ENCODE measurements at regions not wholly inside any gene's neighbourhood (a gene's known extent, or its start where the extent isn't known, plus 50 kb on each side); places are given as distances from the start of the nearest gene placed in this dataset.

GRCh38 chr1:113007706-113008364 is 51.8 kb upstream of the SLC16A1 start:
- H3K27ac ChIP-seq (ENCODE audit: insufficient read depth, low read length), result no peak overlapping the region
- H3K4ac ChIP-seq (ENCODE audit: low read depth, low read length), result no peak overlapping the region
- no peaks in the 10 kb centered on the region for H4K20me1 ChIP-seq (ENCODE audit: insufficient read depth, low read length)
- dilution Hi-C loops (cut with HindIII; ENCODE audit: low sequenced_read_pairs, unreplicated experiment), result no loop called here
- H3K4me3 ChIP-seq (ENCODE audit: insufficient read depth, low read depth, low read length), result no peak overlapping the region
- no peak overlapping the region for H3K4me2 ChIP-seq (ENCODE audit: low read depth, low read length)
- 67% methylated on average over 1 of the region's 2 CpGs; no CpG with 5 or more reads in 1 of the 2 experiments for WGBS, 2 experiments (ENCODE audit: extremely low coverage in 2 of 2, insufficient read length in 1 of 2)
- H2AFZ ChIP-seq (replicated peaks; ENCODE audit: low read length, poor library complexity), result no peak overlapping the region
- no peak overlapping the region for H4K8ac ChIP-seq (ENCODE audit: low read depth in 2 of 2, low read length in 2 of 2)
- CTCF ChIA-PET, result no interaction called here
- H3K18ac ChIP-seq (ENCODE audit: low read depth, low read length), result no peak overlapping the region
- H2BK120ac ChIP-seq (ENCODE audit: low read depth, low read length), result no peak overlapping the region
- ATAC-seq (ENCODE audit: low read depth) (no peak), DNase-seq (no peak)
- no peak overlapping the region for H4K5ac ChIP-seq (ENCODE audit: low read depth, low read length)
- H3K14ac ChIP-seq (replicated peaks; ENCODE audit: low read depth, low read length), result no peak overlapping the region
- BruUV-seq (replicated peaks), result no TSS peak
- H3K27me3 ChIP-seq (ENCODE audit: control insufficient read depth, insufficient read depth, low read length), result no peaks in the 10 kb centered on the region
- H3K9ac ChIP-seq (ENCODE audit: low read depth, low read length), result no peak overlapping the region
- no peak overlapping the region for H2AK5ac ChIP-seq (ENCODE audit: low read depth, low read length)
- H3K79me1 ChIP-seq (ENCODE audit: low read depth in 1 of 2, low read length in 2 of 2), result no peaks in the 10 kb centered on the region
- POLR2A ChIA-PET (ENCODE audit: unreplicated experiment), result no interaction called here
- no peak overlapping the region for H2BK20ac ChIP-seq (ENCODE audit: low read depth, low read length)
- H3K36me3 ChIP-seq (ENCODE audit: control insufficient read depth, insufficient read depth, low read length), result peaks cover 4% of the 10 kb centered on the region
- H2BK5ac ChIP-seq (ENCODE audit: low read depth, low read length, poor library complexity, severe bottlenecking), result no peak overlapping the region
- no peak overlapping the region for H2BK15ac ChIP-seq (ENCODE audit: low read depth, low read length)
- H3K4me1 ChIP-seq (ENCODE audit: control insufficient read depth, insufficient read depth, low read length), result no peaks in the 10 kb centered on the region
- intact Hi-C loops (cut with micrococcal nuclease), result no loop called here
- no peaks in the 10 kb centered on the region for H3K9me3 ChIP-seq (ENCODE audit: control insufficient read depth, insufficient read depth, low read length)
- no peak overlapping the region for H2AK9ac ChIP-seq (replicated peaks; ENCODE audit: low read depth, low read length, poor library complexity)
- no peak for TF ChIP-seq NFE2L2 (IDR thresholded peaks at IDR 0.05; ENCODE audit: low read depth, low read length)
- TF ChIP-seq, protein P1, sequence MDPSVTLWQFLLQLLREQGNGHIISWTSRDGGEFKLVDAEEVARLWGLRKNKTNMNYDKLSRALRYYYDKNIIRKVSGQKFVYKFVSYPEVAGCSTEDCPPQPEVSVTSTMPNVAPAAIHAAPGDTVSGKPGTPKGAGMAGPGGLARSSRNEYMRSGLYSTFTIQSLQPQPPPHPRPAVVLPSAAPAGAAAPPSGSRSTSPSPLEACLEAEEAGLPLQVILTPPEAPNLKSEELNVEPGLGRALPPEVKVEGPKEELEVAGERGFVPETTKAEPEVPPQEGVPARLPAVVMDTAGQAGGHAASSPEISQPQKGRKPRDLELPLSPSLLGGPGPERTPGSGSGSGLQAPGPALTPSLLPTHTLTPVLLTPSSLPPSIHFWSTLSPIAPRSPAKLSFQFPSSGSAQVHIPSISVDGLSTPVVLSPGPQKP (IDR thresholded peaks at IDR 0.05; ENCODE audit: borderline replicate concordance, low read depth, low read length), result no peak
- TF ChIP-seq FOS (IDR thresholded peaks at IDR 0.05; ENCODE audit: low read depth, low read length), result no peak
- TF ChIP-seq, protein P2, sequence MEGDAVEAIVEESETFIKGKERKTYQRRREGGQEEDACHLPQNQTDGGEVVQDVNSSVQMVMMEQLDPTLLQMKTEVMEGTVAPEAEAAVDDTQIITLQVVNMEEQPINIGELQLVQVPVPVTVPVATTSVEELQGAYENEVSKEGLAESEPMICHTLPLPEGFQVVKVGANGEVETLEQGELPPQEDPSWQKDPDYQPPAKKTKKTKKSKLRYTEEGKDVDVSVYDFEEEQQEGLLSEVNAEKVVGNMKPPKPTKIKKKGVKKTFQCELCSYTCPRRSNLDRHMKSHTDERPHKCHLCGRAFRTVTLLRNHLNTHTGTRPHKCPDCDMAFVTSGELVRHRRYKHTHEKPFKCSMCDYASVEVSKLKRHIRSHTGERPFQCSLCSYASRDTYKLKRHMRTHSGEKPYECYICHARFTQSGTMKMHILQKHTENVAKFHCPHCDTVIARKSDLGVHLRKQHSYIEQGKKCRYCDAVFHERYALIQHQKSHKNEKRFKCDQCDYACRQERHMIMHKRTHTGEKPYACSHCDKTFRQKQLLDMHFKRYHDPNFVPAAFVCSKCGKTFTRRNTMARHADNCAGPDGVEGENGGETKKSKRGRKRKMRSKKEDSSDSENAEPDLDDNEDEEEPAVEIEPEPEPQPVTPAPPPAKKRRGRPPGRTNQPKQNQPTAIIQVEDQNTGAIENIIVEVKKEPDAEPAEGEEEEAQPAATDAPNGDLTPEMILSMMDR (conservative IDR thresholded peaks at IDR 0.05; ENCODE audit: low read depth, low read length), result no peak
- TF ChIP-seq BHLHE40 (IDR thresholded peaks at IDR 0.05; ENCODE audit: low read depth, low read length), result no peak
- TF ChIP-seq RAD21 (IDR thresholded peaks at IDR 0.05; ENCODE audit: low read length), result no peak
- no peak for TF ChIP-seq CHD1 (IDR thresholded peaks at IDR 0.05; ENCODE audit: low read depth, low read length)
- TF ChIP-seq RFX5 (IDR thresholded peaks at IDR 0.05; ENCODE audit: low read depth, low read length), result no peak
- TF ChIP-seq MAFK (IDR thresholded peaks at IDR 0.05; ENCODE audit: low read depth, low read length), result no peak
- no peak for TF ChIP-seq CEBPB (IDR thresholded peaks at IDR 0.05; ENCODE audit: low read depth, low read length)
- TF ChIP-seq, protein P3, sequence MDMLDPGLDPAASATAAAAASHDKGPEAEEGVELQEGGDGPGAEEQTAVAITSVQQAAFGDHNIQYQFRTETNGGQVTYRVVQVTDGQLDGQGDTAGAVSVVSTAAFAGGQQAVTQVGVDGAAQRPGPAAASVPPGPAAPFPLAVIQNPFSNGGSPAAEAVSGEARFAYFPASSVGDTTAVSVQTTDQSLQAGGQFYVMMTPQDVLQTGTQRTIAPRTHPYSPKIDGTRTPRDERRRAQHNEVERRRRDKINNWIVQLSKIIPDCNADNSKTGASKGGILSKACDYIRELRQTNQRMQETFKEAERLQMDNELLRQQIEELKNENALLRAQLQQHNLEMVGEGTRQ (IDR thresholded peaks at IDR 0.05; ENCODE audit: low read depth, low read length), result no peak
- TF ChIP-seq RCOR1 (IDR thresholded peaks at IDR 0.05; ENCODE audit: insufficient replicate concordance, low read length), result no peak
- no peak for TF ChIP-seq MXI1 (IDR thresholded peaks at IDR 0.05; ENCODE audit: borderline replicate concordance, low read depth, low read length)
- TF ChIP-seq SMC3 (IDR thresholded peaks at IDR 0.05; ENCODE audit: low read depth, low read length), result no peak
- no peak for TF ChIP-seq MAZ (IDR thresholded peaks at IDR 0.05; ENCODE audit: borderline replicate concordance, low read depth, low read length)
- H4K91ac ChIP-seq (ENCODE audit: insufficient read depth, low read depth, low read length), result no peak overlapping the region
- no peaks in the 10 kb centered on the region for H3K9me1 ChIP-seq (ENCODE audit: insufficient read depth, low read length)
- in situ Hi-C loops (cut with MboI; ENCODE audit: low sequenced_read_pairs), result no loop called here
- H3K23ac ChIP-seq (ENCODE audit: low read depth, low read length), result no peak overlapping the region
- H3K56ac ChIP-seq (ENCODE audit: extremely low read depth, insufficient read depth, low read length), result no peak overlapping the region

Measured in IMR-90 (cell line).